ENCODE measurements at regions not wholly inside any gene's neighbourhood (a gene's known extent, or its start where the extent isn't known, plus 50 kb on each side); places are given as distances from the start of the nearest gene placed in this dataset.

GRCh38 chr11:110032957-110033570 lies 60.1 kb upstream of the ZC3H12C start:
- DNase-seq, result no peak

GRCh38 chr11:110034806-110035205 lies 58.4 kb upstream of the ZC3H12C start:
- DNase-seq, result no peak

GRCh38 chr11:110035357-110035756 lies 57.8 kb upstream of the ZC3H12C start:
- no peak for DNase-seq

GRCh38 chr11:110038201-110038600 lies 55.0 kb upstream of the ZC3H12C start:
- DNase-seq, result no peak
